Erythroblast (primary cell): ENCODE measurements at regions not wholly inside any gene's neighbourhood (a gene's known extent, or its start where the extent isn't known, plus 50 kb on each side); places are given as distances from the start of the nearest gene placed in this dataset.

Experiments used
- DNase-seq, 2 experiments: peaks; one replicate each; lab custom pipeline; 2025; lab: John Stamatoyannopoulos, UW
- GATA1 ChIP-seq: IDR thresholded peaks from 2 replicates; pipeline ENCODE4 v1.6.1; 2011; ENCODE audit warnings: low read depth, mild to moderate bottlenecking, control low read depth, low read length, moderate library complexity
- POLR2A ChIP-seq: IDR thresholded peaks from 2 replicates; pipeline ENCODE4 v1.6.1; 2011; ENCODE audit warnings: mild to moderate bottlenecking, low read length

GRCh38 chr13:82672248-82672647 lies 1210.0 kb downstream of the SLITRK1 start:
- TF ChIP-seq POLR2A (no peak), GATA1 (no peak)

DNA sequence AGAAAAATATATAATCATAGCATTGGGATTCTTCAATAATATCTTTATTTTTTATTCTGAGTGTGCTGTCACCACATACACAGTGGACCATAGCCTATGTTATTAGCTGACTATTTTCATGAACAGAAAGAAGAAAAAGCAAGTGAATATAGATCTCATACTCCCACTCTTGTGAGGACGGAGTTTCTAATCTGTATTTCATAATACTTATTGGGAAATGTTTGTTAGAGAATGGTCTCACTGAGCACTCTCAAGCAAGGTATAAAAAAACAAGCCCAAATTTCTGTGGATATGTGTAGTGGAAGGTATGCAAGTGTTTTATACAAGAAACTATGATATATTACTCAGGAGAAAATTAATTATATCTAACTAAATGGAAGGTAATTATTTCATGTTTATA lies 1218.1 kb downstream of the SLITRK1 start:
- DNase-seq: no peak
- no peak for TF ChIP-seq GATA1

More at GRCh38 chr13:82672248-82672647, 1210.0 kb downstream of the SLITRK1 start:
- no peak for DNase-seq

- TF ChIP-seq GATA1: no peak
- no peak for TF ChIP-seq POLR2A
- no peak for DNase-seq
These were observed 1221.1 kb downstream of the SLITRK1 start for GRCh38 chr13:82661126-82661525.

GRCh38 chr13:82658811-82659210 lies 1223.5 kb downstream of the SLITRK1 start:
- TF ChIP-seq GATA1 (no peak), POLR2A (no peak)
- DNase-seq: no peak

DNA sequence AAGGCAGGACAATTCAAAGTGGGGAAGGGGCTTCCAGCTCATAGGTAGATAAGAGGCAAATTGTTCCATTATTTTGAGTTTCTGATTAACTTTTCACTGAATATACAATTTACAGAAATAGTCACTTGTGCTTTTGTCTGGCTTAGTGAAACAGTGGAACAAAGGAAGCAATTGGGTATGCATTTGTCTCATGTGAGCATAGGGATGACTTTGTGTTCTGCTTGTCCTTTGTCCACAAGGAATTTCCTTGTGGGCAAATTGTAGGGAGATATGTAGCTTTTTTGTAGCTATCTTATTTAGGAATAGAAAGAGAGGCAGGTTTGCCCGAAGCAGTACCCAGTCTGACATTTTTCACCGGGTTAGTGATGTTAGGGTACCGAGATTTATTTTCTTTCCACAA lies 1224.8 kb downstream of the SLITRK1 start:
- TF ChIP-seq POLR2A (no peak), GATA1 (no peak)
- DNase-seq: no peak

DNA sequence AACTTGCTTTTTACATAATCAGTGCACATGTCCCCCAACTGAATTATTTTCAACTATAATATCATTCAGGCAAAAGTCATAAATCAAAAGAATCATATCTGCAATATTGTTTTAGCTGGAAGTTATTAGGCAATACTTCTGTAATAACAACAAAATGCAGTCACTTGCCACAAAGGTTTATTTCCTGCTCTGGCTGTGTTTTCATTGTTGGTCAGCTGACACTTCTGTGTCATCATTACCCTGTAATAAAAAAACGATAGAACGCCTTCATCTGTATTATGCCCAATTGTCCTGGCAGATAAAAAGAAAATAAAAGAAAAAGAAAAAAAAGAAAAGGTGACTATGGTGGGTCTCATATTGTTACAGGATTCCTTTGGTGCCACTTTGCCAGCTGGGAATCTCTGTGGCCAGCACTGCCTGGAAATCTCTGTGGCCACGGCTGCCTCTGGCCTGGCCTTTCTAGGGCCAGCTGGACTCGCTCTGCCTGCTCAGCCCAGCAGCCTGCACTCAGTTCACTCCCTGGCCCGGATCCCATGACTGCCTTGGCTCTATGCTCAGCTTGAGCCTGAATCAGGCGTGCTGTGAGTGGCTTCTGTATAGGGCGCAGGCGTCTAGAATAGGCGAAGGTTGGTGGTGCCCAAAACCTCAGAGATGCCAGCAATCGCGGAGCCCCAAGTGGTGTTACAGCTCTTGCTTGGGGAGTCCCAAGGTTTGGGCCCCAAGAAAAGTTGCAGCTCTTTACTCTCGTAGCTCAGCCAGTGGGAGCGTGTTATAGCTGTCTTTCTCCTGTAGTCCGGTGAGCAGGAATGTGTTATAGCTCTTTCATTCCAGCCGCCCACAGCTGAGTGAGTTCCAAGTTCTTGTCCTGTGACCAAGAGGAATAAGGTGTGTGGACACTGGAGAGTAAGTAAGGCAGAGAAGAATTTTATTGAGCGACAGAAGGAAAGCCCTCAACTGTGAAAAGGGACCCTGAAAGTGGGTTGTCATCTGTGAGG lies 1227.1 kb downstream of the SLITRK1 start:
- DNase-seq: no peak
- no peak for TF ChIP-seq POLR2A

DNA sequence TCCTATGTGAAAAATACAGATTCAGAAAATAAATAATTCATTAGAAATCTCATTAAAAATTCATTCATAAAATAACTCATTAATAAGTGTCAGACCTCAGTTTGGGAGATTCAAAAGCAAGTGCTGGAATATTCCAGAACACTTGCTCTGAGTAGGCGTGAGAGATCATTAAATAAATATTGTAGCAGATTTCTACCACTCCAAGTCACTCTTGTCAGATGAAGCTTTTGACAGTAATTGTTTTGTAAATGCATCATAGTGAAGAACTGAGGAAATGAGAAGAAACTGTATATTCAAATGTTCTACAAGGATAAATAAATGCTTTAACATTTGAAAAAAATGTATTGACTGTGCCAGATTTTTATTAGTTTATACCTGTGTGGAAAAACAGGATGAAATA lies 1228.1 kb downstream of the SLITRK1 start:
- no peak for TF ChIP-seq POLR2A
- TF ChIP-seq GATA1: no peak
- no peak for DNase-seq

DNA sequence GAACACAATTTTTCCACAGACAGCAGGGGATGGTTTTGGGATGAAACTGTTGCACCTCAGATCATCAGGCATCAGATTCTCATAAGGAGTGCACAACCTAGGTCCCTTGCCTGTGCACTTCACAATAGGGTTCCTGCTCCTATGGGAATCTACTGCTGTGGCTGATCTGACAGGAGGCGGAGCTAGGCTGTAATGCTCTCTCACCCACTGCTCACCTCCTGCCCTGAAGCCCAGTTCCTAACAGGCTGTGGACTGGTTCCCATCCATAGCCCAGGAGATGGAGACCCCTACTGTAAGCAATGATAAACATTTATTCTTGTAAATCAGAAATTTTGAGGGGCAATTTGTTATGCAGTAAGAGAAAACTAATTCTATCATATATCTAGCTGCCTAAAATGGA lies 1234.7 kb downstream of the SLITRK1 start:
- TF ChIP-seq POLR2A (no peak), GATA1 (no peak)

DNA sequence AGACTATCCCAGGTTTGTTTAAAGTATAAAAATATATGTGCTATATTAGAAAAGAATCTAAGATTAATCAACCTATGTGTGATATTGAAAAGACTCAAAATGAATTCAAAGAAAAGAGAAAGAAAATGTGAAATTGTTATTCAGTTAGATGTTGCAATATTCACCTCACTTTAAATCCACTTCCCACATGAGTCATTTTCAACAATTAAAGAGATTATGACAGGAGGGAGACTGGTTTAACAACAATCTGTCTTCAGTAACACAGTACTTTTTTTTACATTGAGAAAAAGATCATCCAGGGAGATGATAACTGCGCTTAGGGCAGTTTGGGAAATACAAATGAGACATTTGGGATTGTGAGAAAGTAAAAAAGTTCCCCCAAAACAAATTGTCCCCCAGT lies 1246.2 kb downstream of the SLITRK1 start:
- DNase-seq: no peak
- TF ChIP-seq GATA1: no peak
- no peak for TF ChIP-seq POLR2A

More for the DNA sequence above, 1234.7 kb downstream of the SLITRK1 start:
- DNase-seq: no peak

GRCh38 chr13:82634946-82635345 lies 1247.3 kb downstream of the SLITRK1 start:
- DNase-seq: no peak
- TF ChIP-seq GATA1: no peak
- TF ChIP-seq POLR2A: no peak

DNA sequence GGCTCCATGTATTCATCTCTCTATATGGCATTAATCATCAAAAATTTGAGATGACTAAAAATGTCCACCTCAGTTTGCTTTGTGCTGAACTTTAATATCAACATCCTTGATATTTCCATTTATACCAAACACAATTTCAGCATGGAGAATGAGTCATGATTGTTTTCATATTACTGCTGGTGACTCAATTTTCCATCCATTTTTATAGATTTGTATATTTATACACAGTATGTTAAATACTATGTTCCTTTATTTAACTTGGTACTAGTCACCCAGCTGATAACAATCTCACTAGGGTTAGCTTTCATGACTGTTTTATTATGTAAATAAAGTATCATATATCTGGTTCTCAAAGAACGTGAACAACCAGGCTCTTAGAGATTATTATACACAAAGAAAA lies 1255.1 kb downstream of the SLITRK1 start:
- no peak for TF ChIP-seq POLR2A
- no peak for TF ChIP-seq GATA1
- no peak for DNase-seq

DNA sequence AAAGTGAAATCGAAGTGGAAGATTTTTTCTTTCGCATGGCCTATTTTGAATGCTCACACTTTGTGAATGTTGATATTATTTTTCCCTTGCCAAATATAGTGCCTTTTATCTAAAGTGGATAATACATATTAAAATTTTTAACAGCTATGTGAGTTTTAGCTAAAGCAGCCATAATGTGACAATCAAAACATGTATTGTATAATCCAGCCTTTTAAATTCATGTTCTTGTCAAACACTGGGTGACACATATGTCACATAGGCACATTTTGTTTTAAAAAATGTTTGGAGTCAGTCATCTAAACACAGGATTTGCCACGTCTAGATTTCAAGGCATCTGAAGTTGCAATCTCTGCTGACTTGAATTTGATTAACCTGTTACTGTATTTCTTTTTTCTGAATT lies 1256.6 kb downstream of the SLITRK1 start:
- no peak for DNase-seq
- no peak for TF ChIP-seq POLR2A

DNA sequence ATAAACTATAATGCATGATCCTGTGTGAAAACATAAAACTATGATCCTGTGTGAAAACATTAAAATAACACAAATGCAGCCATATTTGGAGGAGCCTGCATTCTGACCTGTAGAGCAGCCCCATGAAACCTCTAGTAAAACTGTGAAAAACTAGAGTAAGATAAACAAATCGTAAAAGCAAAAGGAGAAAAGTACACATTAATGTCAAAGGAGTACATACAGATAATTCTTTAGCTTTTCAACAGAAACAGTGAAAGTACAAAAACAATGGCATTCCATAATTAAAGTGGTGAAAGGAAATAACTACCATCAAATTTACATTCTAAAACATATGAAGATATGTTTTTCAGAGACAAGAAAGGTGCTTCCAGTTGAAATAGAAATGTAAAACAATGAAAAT lies 1267.2 kb downstream of the SLITRK1 start:
- DNase-seq: no peak
- TF ChIP-seq GATA1: no peak
- no peak for TF ChIP-seq POLR2A

- no peak for DNase-seq
- TF ChIP-seq GATA1 (no peak), POLR2A (no peak)
These were observed 1268.2 kb downstream of the SLITRK1 start for GRCh38 chr13:82614086-82614485.

- no peak for DNase-seq
- TF ChIP-seq GATA1 (no peak), POLR2A (no peak)
These were observed 1276.3 kb downstream of the SLITRK1 start for GRCh38 chr13:82606008-82606407.
